Astrocyte (in vitro differentiated cells and primary cell): ENCODE measurements at regions not wholly inside any gene's neighbourhood (a gene's known extent, or its start where the extent isn't known, plus 50 kb on each side); places are given as distances from the start of the nearest gene placed in this dataset.

ENCODE experiments used
- DNase-seq: peaks from one replicate; pipeline ENCODE4 v3.0.0-alpha.2; 2010; ENCODE audit warnings: low read depth
- FAIRE-seq: peaks from 2 replicates; lab custom pipeline; 2011; peaks lifted over from hg19 to GRCh38; lab: Jason Lieb, UNC
- H2AFZ ChIP-seq: 2 replicates; pipeline ENCODE4 v1.6.0; 2012; ENCODE audit warnings: low read depth, low read length, inconsistent platforms
- H3K27ac ChIP-seq: 2 replicates; pipeline ENCODE4 v1.5.1; 2011; ENCODE audit warnings: low read depth, low read length, inconsistent platforms
- H3K27me3 ChIP-seq: 2 replicates; pipeline ENCODE4 v1.6.0; 2011; ENCODE audit warnings: low read length, inconsistent platforms; ENCODE audit not compliant: insufficient read depth
- H3K36me3 ChIP-seq: 2 replicates; pipeline ENCODE4 v1.5.1; 2011; ENCODE audit warnings: low read length, inconsistent platforms; ENCODE audit not compliant: insufficient read depth
- H3K4me1 ChIP-seq: 2 replicates; pipeline ENCODE4 v1.5.1; 2011; ENCODE audit warnings: low read length, inconsistent platforms; ENCODE audit not compliant: insufficient read depth
- H3K4me2 ChIP-seq: 2 replicates; pipeline ENCODE4 v1.6.0; 2012; ENCODE audit warnings: low read length, inconsistent platforms
- H3K4me3 ChIP-seq: 2 replicates; pipeline ENCODE4 v1.5.1; 2011; ENCODE audit warnings: low read depth, mild to moderate bottlenecking, low read length, inconsistent platforms; ENCODE audit not compliant: insufficient read depth
- H3K79me2 ChIP-seq: 2 replicates; pipeline ENCODE4 v1.6.0; 2012; ENCODE audit warnings: mild to moderate bottlenecking, low read length, inconsistent platforms; ENCODE audit not compliant: insufficient read depth
- H3K9ac ChIP-seq: 2 replicates; pipeline ENCODE4 v1.6.0; 2012; ENCODE audit warnings: mild to moderate bottlenecking, low read length, inconsistent platforms
- H3K9me3 ChIP-seq: 2 replicates; pipeline ENCODE4 v1.5.1; 2012; ENCODE audit warnings: low read depth, mild to moderate bottlenecking, low read length, inconsistent platforms; ENCODE audit not compliant: insufficient read depth
- H4K20me1 ChIP-seq: 2 replicates; pipeline ENCODE4 v1.6.0; 2012; ENCODE audit warnings: low read length, inconsistent platforms; ENCODE audit not compliant: insufficient read depth
- H3K27ac Mint-ChIP-seq: one replicate; pipeline ENCODE4 v1.8.0; 2021; ENCODE audit warnings: mild to moderate bottlenecking, mixed read lengths; ENCODE audit not compliant: unreplicated experiment
- H3K27me3 Mint-ChIP-seq: one replicate; pipeline ENCODE4 v1.8.0; 2021; ENCODE audit warnings: low read depth, mixed read lengths; ENCODE audit not compliant: unreplicated experiment
- H3K36me3 Mint-ChIP-seq: one replicate; pipeline ENCODE4 v1.8.0; 2021; ENCODE audit warnings: low read depth, mixed read lengths; ENCODE audit not compliant: unreplicated experiment
- H3K4me1 Mint-ChIP-seq: one replicate; pipeline ENCODE4 v1.8.0; 2021; ENCODE audit warnings: low read depth, mixed read lengths; ENCODE audit not compliant: unreplicated experiment
- H3K4me3 Mint-ChIP-seq: one replicate; pipeline ENCODE4 v1.8.0; 2021; ENCODE audit warnings: mild to moderate bottlenecking, moderate library complexity, mixed read lengths; ENCODE audit not compliant: unreplicated experiment
- H3K9me3 Mint-ChIP-seq: one replicate; pipeline ENCODE4 v1.8.0; 2021; ENCODE audit warnings: mild to moderate bottlenecking, mixed read lengths; ENCODE audit not compliant: unreplicated experiment
- CTCF ChIP-seq: IDR thresholded peaks from 2 replicates; pipeline ENCODE4 v1.5.1; 2011; ENCODE audit warnings: low read depth, mild to moderate bottlenecking, inconsistent platforms, low read length, moderate library complexity; ENCODE audit not compliant: insufficient read depth
- EZH2 ChIP-seq: IDR thresholded peaks from 2 replicates; pipeline ENCODE4 v1.6.1; 2012; ENCODE audit warnings: mild to moderate bottlenecking, low read length, inconsistent platforms; ENCODE audit not compliant: insufficient read depth

GRCh38 chr4:137968956-137969678 is 273.0 kb downstream of the SLC7A11 start:
- no peak overlapping the region for H3K4me3 Mint-ChIP-seq
- FAIRE-seq (peak; percentile 79), DNase-seq (peak; percentile 75)
- peaks cover 8% of the 10 kb centered on the region for H3K9me3 Mint-ChIP-seq
- TF ChIP-seq CTCF (no peak), EZH2 (no peak)
- no peaks in the 10 kb centered on the region for H4K20me1 ChIP-seq
- no peaks in the 10 kb centered on the region for H3K27me3 Mint-ChIP-seq
- no peaks in the 10 kb centered on the region for H3K4me1 Mint-ChIP-seq
- no peaks in the 10 kb centered on the region for H3K36me3 ChIP-seq
- no peaks in the 10 kb centered on the region for H3K9me3 ChIP-seq
- H3K4me1 ChIP-seq: no peaks in the 10 kb centered on the region
- H3K79me2 ChIP-seq: no peaks in the 10 kb centered on the region
- no peak overlapping the region for H3K4me3 ChIP-seq
- no peak overlapping the region for H3K27ac ChIP-seq
- H2AFZ ChIP-seq: no peak overlapping the region
- H3K9ac ChIP-seq: no peak overlapping the region
- H3K36me3 Mint-ChIP-seq: no peaks in the 10 kb centered on the region
- no peak overlapping the region for H3K4me2 ChIP-seq
- no peaks in the 10 kb centered on the region for H3K27me3 ChIP-seq
- H3K27ac Mint-ChIP-seq: no peak overlapping the region

DNA sequence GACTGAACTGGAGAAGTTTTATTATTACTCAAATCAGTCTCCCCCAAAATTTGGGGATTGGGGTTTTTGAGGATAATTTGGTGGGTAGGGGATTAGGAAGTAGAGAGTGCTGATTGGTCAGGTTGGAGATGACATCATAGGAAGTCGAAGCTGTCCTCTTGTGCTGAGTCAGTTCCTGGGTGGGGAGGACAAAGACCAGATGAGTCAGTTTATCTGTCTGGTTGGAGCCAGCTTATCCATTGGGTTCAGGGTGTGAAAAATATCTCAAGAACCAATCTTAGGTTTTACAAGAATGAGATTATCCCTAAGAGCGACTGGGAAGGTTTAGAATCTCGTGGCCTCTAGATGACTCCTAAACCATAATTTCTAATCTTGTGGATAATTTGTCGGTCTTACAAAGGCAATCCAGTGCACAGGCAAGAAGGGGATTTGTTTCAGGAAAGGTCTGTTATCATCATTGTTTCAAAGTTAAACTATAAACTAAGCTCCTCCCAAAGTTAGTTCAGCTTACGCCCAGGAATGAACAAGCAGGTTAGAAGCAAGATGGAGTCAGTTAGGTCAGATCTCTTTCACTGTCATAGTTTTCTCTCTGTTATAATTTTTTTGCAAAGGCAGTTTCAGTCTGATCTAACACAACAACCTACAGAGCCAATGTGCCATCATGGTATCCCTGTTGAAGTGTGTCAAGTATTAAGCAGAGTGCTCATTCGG is 274.5 kb downstream of the SLC7A11 start:
- H3K9ac ChIP-seq: no peak overlapping the region
- no peaks in the 10 kb centered on the region for H3K79me2 ChIP-seq
- no peak for DNase-seq
- H3K4me3 Mint-ChIP-seq: no peak overlapping the region
- H3K27ac Mint-ChIP-seq: no peak overlapping the region
- H3K36me3 Mint-ChIP-seq: no peaks in the 10 kb centered on the region
- H3K4me1 Mint-ChIP-seq: no peaks in the 10 kb centered on the region
- H3K9me3 Mint-ChIP-seq: peaks cover 8% of the 10 kb centered on the region
- H3K4me1 ChIP-seq: no peaks in the 10 kb centered on the region
- no peak overlapping the region for H3K4me3 ChIP-seq
- H3K27me3 Mint-ChIP-seq: no peaks in the 10 kb centered on the region
- no peaks in the 10 kb centered on the region for H4K20me1 ChIP-seq
- H2AFZ ChIP-seq: no peak overlapping the region
- H3K27ac ChIP-seq: no peak overlapping the region
- H3K27me3 ChIP-seq: no peaks in the 10 kb centered on the region
- no peak overlapping the region for H3K4me2 ChIP-seq
- H3K36me3 ChIP-seq: no peaks in the 10 kb centered on the region
- TF ChIP-seq EZH2: no peak
- no peak for TF ChIP-seq CTCF
- FAIRE-seq: no peak
- H3K9me3 ChIP-seq: no peaks in the 10 kb centered on the region

- H3K79me2 ChIP-seq: no peaks in the 10 kb centered on the region
- H3K9me3 ChIP-seq: no peaks in the 10 kb centered on the region
- H3K27ac ChIP-seq: no peak overlapping the region
- DNase-seq (no peak), FAIRE-seq (no peak)
- H3K27me3 ChIP-seq: no peaks in the 10 kb centered on the region
- no peak overlapping the region for H3K4me3 ChIP-seq
- H3K36me3 Mint-ChIP-seq: no peaks in the 10 kb centered on the region
- peaks cover 8% of the 10 kb centered on the region for H3K9me3 Mint-ChIP-seq
- no peak for TF ChIP-seq CTCF
- TF ChIP-seq EZH2: no peak
- no peak overlapping the region for H3K4me3 Mint-ChIP-seq
- H3K36me3 ChIP-seq: no peaks in the 10 kb centered on the region
- H3K27ac Mint-ChIP-seq: no peak overlapping the region
- H3K9ac ChIP-seq: no peak overlapping the region
- no peaks in the 10 kb centered on the region for H3K4me1 Mint-ChIP-seq
- no peak overlapping the region for H3K4me2 ChIP-seq
- H4K20me1 ChIP-seq: no peaks in the 10 kb centered on the region
- no peak overlapping the region for H2AFZ ChIP-seq
- H3K27me3 Mint-ChIP-seq: no peaks in the 10 kb centered on the region
- H3K4me1 ChIP-seq: no peaks in the 10 kb centered on the region
Measured at GRCh38 chr4:137966504-137966903, 275.6 kb downstream of the SLC7A11 start.
